HT-29 (cell line): ENCODE measurements at regions not wholly inside any gene's neighbourhood (a gene's known extent, or its start where the extent isn't known, plus 50 kb on each side); places are given as distances from the start of the nearest gene placed in this dataset.

Source experiments
- DNase-seq: peaks from one replicate; pipeline ENCODE4 v3.0.0-alpha.2; 2015; ENCODE audit warnings: low spot score

DNA sequence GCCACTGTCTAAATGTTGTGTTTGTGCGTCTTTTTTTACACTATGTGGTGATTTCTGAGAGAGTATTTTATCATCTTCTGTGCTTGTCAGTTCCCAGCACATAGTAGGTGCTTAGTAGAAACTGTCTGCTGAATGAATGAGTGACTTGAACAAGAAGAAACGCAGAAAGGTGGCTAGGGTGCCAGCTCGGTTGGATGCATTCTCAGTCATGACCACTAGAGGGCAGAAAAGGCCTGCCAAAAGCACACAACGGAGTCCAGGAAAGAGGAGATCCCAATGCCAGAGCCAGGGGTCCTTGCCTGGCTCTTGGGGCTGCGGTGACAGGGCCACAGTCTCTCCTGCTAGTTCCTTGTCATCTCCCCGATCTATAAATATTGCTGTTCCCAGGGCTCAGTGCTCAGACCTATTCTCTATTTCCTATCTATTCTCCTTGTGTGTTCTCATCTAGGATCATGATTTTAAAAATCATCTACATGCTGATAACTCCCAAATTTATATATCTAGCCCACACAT is 57.3 kb upstream of the CCL1 start:
- DNase-seq: peak; percentile 69

DNA sequence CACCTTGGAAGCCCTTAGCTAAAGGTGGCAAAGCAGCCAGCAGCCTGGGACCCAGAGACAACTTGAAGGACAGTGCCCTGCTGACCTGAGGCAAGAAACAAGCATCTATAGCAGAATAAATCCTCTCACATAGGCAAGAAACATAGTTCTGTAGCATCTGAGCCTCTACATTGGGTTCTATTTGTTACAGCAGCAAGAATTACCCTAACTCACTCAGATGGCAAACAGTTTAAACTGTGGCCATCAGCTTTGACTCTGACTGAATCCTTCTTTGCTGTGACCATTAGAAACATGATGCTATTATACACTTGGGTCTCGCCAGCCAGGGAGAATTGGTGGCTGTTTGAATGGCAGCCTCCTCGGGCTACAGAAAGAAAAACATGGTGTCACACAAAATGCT is 53.1 kb upstream of the CCL1 start:
- DNase-seq: no peak

DNA sequence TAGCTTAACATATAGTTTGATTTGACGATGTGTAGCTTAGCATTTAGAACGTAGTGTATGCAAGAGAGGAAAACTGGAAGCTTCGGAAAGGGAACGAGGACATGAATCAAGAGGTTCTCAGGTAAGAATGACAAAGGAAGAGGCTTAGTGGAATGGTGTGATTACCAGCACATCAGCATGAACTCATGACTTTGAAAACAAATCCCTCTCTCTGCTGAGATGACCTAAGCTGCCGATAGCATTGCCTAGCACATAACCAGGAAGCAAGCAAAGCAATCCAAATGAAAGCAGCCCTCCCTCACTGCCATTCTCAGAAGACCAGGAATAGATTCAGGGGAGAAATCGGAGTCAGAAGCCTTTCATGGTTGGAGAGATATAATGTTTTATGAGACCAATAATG is 51.3 kb upstream of the CCL1 start:
- DNase-seq: no peak

DNA sequence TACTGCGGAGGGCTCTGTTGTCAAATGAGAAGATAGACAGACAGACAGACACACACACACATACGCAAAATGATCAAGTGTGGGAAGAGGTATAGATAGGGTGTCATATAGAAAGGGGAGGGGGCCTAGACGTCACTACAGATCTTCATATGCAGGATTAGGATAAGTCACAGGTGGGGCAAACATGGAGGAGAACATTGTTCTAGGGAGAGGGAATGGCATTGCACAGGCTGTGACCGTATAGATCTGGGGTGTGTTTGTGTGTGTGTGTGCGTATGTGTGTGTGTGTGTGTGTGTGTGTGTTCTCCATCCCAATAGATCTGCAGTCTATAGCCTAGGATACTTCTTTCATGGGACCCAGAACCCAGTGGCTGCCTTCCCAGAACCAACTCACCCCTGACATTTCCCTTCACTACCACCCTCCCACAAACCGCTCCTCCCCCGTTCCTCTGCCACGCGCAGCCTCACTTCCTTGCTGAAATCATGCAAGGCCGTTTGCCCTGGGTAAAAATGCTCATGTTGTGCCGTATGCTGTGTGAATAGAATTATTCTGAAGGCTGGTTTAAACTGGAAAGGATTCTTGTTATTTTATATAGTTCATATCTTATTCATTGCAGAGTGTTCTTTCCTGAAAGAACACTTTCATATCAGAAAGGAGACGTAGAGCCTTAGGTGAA is 50.5 kb upstream of the CCL1 start:
- DNase-seq: no peak

DNA sequence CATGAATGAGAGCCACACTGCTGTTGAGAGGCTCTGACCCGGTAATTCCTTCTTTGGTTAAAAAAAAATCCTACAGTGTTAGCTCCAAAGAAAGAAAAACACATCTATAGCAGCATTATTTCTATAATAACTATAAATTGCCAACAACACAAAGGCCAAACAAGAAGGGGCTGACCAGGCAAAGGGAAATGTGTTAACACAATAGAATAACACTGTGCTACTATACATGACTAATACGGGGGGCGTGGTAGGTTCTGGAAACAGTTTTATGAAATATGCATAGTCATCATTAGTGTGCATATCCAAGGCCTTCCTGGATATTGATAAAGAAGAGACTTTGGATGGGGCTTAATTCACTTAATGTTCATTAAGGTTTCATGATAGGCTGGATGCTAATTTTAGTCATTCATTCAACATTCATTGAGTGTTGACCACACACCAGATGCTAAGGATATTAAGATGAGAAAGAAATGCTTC is 50.0 kb upstream of the CCL1 start:
- DNase-seq: no peak
